ENCODE measurements at regions not wholly inside any gene's neighbourhood (a gene's known extent, or its start where the extent isn't known, plus 50 kb on each side); places are given as distances from the start of the nearest gene placed in this dataset.

DNA sequence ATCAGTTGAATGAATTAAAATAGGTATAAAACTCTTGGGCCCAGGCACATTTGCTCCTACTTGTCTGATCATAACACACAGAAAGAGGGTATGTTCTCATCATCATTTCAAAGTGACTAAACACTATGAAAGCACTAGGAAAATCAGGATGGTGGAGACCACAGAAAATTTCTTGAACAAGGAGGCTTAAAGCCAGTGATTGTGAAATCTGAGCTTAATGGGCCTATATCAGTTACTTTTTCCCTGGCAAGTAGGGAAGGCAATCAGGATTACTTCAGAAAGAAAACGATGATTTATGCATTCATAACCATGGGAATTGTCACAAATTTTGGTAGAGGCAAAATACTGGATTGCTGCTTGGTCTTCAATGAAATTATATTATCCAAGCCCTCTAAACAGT is 434.4 kb upstream of the CNTN4 start:
- POLR2A ChIA-PET: no interaction called here
- Mint-ChIP-seq H3K36me3 (no peaks in the 10 kb centered on the region), H3K27ac (no peak overlapping the region), H3K9me3 (peaks cover 5% of the 10 kb centered on the region), H3K4me3 (no peak overlapping the region), H3K27me3 (no peaks in the 10 kb centered on the region), H3K4me1 (no peaks in the 10 kb centered on the region)
- ATAC-seq (ENCODE audit: low read depth) (no peak), DNase-seq (no peak)

DNA sequence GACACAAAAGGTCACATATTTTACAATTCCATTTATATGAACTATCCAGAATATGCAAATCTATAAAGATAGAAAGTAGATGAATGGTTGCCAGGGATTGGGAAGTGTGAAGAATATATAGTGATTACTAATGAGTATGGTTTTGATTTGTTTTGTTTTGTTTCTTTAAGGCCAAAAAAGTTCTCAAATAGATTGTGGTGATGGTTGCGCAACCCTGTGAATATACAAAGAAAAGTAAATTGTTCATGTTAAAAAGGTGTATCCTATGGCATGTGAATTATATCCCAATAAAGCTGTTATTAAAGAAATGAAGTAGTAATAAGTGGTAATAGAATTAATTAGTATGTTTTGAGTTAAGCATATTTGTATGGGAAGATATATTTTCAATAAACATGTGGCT is 431.8 kb upstream of the CNTN4 start:
- Mint-ChIP-seq H3K4me3 (no peak overlapping the region), H3K36me3 (no peaks in the 10 kb centered on the region), H3K27ac (no peak overlapping the region), H3K4me1 (no peaks in the 10 kb centered on the region), H3K9me3 (peaks cover 5% of the 10 kb centered on the region), H3K27me3 (no peaks in the 10 kb centered on the region)
- POLR2A ChIA-PET: no interaction called here
- ATAC-seq (ENCODE audit: low read depth): no peak
- no peak for DNase-seq

DNA sequence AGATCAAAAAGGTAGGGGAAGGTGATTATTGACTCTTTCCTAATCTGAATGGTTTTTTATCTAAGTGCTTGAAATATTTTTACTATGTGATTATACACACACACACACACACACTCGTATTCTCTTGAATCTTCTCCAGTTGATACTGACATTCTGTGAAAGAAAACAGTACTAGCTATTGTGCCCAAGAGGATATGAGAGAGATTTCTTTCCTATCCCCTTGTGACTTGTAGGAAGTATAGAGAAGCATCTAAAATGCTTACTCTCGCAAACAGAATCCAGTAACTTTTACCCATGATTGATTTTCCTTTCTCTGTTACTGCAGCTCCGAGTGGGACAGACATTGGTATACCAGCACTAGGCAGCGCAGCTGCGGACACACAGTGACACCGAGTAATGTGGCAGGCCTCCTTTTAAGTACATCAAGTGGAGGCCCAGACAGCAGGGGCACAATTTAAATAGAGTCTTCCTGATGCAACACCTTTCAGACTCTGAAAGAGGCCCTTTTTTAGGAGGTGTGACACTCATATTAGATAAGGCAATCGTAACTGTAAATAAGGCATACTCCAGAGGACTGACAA is 421.0 kb upstream of the CNTN4 start:
- DNase-seq: no peak
- ATAC-seq (ENCODE audit: low read depth): no peak
- POLR2A ChIA-PET: no interaction called here
- H3K36me3 Mint-ChIP-seq: no peaks in the 10 kb centered on the region
- peaks cover 8% of the 10 kb centered on the region for H3K9me3 Mint-ChIP-seq
- no peak overlapping the region for H3K4me3 Mint-ChIP-seq
- no peak overlapping the region for H3K27ac Mint-ChIP-seq
- no peaks in the 10 kb centered on the region for H3K4me1 Mint-ChIP-seq
- H3K27me3 Mint-ChIP-seq: no peaks in the 10 kb centered on the region

DNA sequence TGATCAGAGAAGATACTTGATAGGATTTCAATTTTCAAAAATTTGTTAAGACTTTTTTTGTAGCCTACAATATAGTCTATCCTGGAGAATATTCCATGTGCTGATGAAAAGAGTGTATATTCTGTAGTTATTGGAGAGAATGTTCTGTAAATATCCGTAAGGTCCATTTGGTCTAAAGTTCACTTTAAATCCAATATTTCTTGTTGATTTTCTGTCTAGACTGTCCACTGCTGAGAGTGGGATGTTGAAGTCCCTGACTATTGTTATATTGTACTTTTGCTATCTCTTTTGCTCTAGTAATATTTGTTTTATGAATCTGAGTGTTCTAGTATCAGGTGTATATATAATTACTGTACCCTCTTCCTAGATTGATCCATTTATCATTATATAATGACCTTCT is 406.2 kb upstream of the CNTN4 start:
- Mint-ChIP-seq H3K4me3 (no peak overlapping the region), H3K27me3 (peaks cover 4% of the 10 kb centered on the region), H3K9me3 (peaks cover 6% of the 10 kb centered on the region), H3K27ac (no peak overlapping the region), H3K36me3 (no peaks in the 10 kb centered on the region), H3K4me1 (no peaks in the 10 kb centered on the region)
- ATAC-seq (ENCODE audit: low read depth) (no peak), DNase-seq (no peak)
- POLR2A ChIA-PET: no interaction called here

DNA sequence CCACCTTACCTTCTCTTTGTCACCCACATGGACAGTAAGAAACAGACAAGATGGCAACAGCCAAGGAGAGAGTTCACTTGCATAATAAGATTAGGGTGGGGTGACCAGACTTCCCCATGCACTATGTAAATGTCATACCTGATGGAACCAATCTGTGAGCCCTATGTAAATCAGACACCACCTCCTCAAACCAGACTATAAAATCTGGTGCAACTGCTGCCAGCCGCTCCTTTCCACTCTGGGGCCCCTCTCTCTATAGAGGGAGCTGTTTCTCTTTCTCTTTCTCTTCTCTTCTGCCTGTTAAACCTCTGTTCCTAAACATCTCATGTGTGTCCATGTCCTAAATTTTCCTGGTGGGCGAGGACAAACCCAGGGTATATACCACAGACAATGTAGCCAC is 405.5 kb upstream of the CNTN4 start:
- no peak overlapping the region for H3K27ac Mint-ChIP-seq
- H3K4me3 Mint-ChIP-seq: no peak overlapping the region
- no peak for DNase-seq
- no peak for ATAC-seq (ENCODE audit: low read depth)
- H3K9me3 Mint-ChIP-seq: peaks cover 6% of the 10 kb centered on the region
- peaks cover 4% of the 10 kb centered on the region for H3K27me3 Mint-ChIP-seq
- no peaks in the 10 kb centered on the region for H3K36me3 Mint-ChIP-seq
- POLR2A ChIA-PET: no interaction called here
- H3K4me1 Mint-ChIP-seq: no peaks in the 10 kb centered on the region

DNA sequence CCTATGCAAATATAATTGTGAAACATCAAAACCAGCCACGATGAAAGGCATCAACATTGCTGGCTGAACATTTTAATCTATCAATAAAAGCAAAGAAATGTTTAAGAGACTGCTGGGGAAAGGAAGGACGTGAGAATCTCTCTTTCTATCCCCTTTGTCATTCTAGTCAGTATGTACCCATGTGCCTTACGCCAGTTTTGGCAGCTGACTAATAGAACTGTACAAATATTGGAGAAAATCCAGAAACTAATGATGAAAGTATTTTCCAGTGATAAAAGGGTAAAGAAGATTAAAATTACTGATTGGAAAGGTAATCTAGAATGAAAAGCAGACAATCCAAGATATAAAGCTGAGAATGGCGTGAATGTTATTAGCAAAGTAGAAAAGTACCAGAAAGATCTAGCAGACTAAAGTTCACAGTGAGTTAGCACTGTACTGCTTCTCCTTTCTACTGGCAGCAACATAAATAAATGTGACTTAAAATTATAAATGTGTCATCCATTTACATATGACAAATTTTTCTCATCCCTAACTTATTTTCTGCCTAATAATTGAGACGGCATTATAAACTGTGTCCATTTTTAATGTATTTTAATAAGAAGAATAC is 401.9 kb upstream of the CNTN4 start:
- no peak for DNase-seq
- Mint-ChIP-seq H3K4me1 (no peaks in the 10 kb centered on the region), H3K9me3 (no peaks in the 10 kb centered on the region), H3K27ac (no peak overlapping the region), H3K36me3 (no peaks in the 10 kb centered on the region), H3K4me3 (no peak overlapping the region), H3K27me3 (peaks cover 4% of the 10 kb centered on the region)
- ATAC-seq (ENCODE audit: low read depth): no peak
- POLR2A ChIA-PET: no interaction called here

DNA sequence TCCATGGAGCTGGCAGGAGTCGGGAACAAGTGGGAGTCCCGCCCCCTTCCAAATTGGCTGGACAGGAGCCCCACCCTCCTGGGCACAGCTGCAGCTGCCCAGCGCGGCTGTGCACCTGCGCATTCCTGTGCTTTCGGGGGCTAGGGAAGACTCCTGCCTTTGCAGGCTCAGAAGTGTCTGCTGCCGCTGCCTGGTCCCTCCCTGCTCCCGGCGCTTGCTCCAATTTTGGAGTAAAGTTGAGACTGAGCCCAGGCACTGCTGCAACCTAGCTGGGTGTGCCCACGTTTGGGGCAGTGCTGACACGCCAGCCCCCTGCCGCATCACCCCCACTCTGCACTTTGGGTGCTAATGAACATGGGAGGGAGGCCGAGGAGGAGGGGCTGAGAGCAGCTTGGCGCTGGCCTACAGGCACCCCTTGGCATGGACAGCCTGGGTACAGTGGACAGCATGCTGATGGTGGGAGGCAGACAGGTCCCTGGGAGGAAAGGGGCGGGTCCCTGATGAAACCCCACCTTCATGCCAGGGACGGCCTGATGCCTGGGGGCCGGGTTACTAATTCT is 399.2 kb upstream of the CNTN4 start:
- H3K9me3 Mint-ChIP-seq: no peaks in the 10 kb centered on the region
- H3K4me3 Mint-ChIP-seq: no peak overlapping the region
- H3K27ac Mint-ChIP-seq: no peak overlapping the region
- no peaks in the 10 kb centered on the region for H3K4me1 Mint-ChIP-seq
- no peaks in the 10 kb centered on the region for H3K36me3 Mint-ChIP-seq
- POLR2A ChIA-PET: no interaction called here
- ATAC-seq (ENCODE audit: low read depth) (no peak), DNase-seq (no peak)
- peaks cover 4% of the 10 kb centered on the region for H3K27me3 Mint-ChIP-seq

DNA sequence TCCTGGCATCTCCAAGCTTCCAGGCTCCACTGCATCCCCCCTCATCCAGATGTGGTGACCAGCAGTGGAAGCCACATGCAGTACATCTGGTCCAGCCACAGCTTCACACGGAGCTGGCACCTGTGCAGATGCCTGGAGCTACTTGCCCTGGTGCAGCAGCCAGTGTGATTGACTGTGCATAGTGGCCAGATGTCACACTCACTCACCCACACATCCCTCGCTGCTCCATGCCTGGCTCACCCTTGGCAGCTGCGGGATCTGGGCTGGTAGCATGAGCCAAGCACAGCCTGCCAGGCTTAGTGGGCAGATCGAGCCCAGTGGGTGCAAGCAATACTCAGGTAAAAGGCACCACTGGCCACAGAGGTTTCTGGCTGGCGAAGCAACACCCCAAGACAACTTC is 398.0 kb upstream of the CNTN4 start:
- no peaks in the 10 kb centered on the region for H3K27me3 Mint-ChIP-seq
- POLR2A ChIA-PET: no interaction called here
- H3K36me3 Mint-ChIP-seq: no peaks in the 10 kb centered on the region
- H3K4me1 Mint-ChIP-seq: no peaks in the 10 kb centered on the region
- no peak overlapping the region for H3K27ac Mint-ChIP-seq
- H3K4me3 Mint-ChIP-seq: no peak overlapping the region
- no peak for ATAC-seq (ENCODE audit: low read depth)
- no peak for DNase-seq
- H3K9me3 Mint-ChIP-seq: no peaks in the 10 kb centered on the region

DNA sequence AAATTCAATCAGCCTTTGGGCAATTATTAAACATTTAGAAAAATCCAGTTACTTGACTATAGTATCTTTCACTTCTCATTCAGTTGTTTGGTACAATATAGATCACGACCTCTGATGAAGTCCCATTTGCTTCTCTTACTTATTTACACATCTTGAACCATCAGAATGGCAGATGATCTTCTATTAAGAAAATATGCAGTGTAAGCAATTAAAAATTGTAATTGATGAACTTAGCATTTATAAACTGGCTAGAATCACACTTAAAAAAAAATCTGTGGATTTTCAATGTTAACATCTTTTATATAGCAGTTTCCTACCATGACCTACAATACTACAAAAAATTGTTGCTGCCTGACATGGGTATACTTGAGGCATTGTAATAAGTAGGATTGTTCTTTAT is 395.5 kb upstream of the CNTN4 start:
- no peak overlapping the region for H3K27ac Mint-ChIP-seq
- H3K27me3 Mint-ChIP-seq: no peaks in the 10 kb centered on the region
- DNase-seq: no peak
- H3K9me3 Mint-ChIP-seq: peaks cover 6% of the 10 kb centered on the region
- no peak overlapping the region for H3K4me3 Mint-ChIP-seq
- no peaks in the 10 kb centered on the region for H3K4me1 Mint-ChIP-seq
- no peaks in the 10 kb centered on the region for H3K36me3 Mint-ChIP-seq
- POLR2A ChIA-PET: no interaction called here
- ATAC-seq (ENCODE audit: low read depth): no peak

DNA sequence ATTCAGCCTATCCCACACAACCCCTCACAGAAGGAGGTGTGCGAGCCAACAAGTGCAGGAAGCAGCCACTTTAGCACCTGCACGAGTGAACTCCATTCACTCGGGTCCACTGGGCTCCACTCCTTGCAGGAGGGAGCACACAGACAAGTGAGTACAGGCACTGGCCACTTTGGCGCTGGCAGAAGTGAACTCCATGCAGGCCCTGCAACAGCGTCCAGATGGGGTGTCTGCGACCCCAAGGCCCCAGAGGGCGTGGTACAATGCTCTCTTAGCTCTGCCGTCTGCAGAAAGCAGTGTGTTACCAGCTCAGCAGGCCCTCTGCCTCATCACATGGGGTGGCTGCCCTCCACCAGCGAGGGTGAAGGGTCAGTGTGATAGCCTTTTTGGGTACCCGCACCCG is 388.0 kb upstream of the CNTN4 start:
- Mint-ChIP-seq H3K27me3 (no peaks in the 10 kb centered on the region), H3K4me3 (no peak overlapping the region), H3K4me1 (no peaks in the 10 kb centered on the region), H3K9me3 (peaks cover 8% of the 10 kb centered on the region), H3K27ac (no peak overlapping the region), H3K36me3 (no peaks in the 10 kb centered on the region)
- POLR2A ChIA-PET: no interaction called here
- no peak for DNase-seq
- no peak for ATAC-seq (ENCODE audit: low read depth)

DNA sequence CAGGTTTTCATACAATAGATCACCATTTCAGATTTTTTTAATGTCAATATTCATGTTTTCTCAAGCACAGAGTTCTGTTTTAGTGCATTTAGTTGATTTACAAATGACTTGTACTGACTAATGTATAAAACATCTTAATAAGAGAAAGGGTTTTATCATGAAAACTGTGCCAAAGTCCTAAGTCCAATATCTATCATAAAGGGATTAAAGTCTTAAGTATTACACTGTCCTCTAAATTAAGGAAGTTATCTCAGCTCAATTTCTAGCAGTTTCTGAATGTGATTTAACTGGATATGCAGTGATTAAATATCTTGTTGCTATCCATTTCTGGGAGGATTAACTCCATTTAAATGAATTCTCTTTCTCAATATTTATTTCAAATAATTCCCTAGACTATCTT is 381.1 kb upstream of the CNTN4 start:
- no peak for ATAC-seq (ENCODE audit: low read depth)
- Mint-ChIP-seq H3K4me3 (no peak overlapping the region), H3K9me3 (peaks cover 2% of the 10 kb centered on the region), H3K27me3 (no peaks in the 10 kb centered on the region), H3K27ac (no peak overlapping the region), H3K36me3 (no peaks in the 10 kb centered on the region), H3K4me1 (no peaks in the 10 kb centered on the region)
- POLR2A ChIA-PET: no interaction called here
- DNase-seq: no peak

DNA sequence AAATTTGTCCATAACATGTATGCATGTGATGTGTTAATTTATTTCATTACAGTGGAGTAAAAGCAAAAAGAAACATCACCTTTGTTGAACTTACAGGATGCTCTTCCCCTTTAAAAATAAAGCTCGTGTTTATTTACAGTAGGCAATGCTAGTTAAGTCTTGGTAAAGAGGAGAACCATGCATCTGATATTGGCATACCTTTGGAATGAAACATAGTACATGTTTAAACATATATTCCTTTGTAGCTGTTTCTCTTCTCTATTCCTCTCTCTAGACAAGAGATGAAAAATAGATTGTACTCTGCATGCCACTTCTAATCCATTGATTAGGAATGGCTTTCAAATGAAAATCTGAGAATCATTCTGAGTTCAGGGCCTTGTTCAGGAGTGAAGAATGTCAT is 374.9 kb upstream of the CNTN4 start:
- H3K36me3 Mint-ChIP-seq: no peaks in the 10 kb centered on the region
- ATAC-seq (ENCODE audit: low read depth) (no peak), DNase-seq (no peak)
- POLR2A ChIA-PET: no interaction called here
- H3K4me3 Mint-ChIP-seq: no peak overlapping the region
- H3K27me3 Mint-ChIP-seq: no peaks in the 10 kb centered on the region
- H3K4me1 Mint-ChIP-seq: no peaks in the 10 kb centered on the region
- H3K9me3 Mint-ChIP-seq: peaks cover 2% of the 10 kb centered on the region
- no peak overlapping the region for H3K27ac Mint-ChIP-seq

DNA sequence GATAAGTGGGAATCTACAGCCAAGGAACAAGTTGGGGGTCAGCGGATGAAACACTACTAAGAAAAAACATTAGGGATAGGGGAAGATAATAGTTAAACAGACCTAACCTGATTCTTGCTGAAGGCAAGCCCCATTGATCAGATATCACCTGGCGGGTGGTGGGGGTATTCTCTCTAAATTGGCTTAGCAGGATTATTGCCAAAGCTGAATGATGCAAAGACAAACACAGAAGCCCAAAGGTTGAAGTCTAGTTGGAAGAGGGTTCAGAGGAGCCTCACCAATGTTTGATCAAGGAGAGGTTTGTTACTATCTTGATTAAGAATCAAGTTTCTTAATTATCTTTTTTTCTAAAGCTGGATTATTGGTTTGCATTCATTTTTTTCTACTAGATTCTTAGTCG is 371.9 kb upstream of the CNTN4 start:
- H3K27ac Mint-ChIP-seq: no peak overlapping the region
- no peak for ATAC-seq (ENCODE audit: low read depth)
- H3K36me3 Mint-ChIP-seq: no peaks in the 10 kb centered on the region
- no peaks in the 10 kb centered on the region for H3K27me3 Mint-ChIP-seq
- no peak for DNase-seq
- POLR2A ChIA-PET: no interaction called here
- H3K4me3 Mint-ChIP-seq: no peak overlapping the region
- no peaks in the 10 kb centered on the region for H3K4me1 Mint-ChIP-seq
- H3K9me3 Mint-ChIP-seq: peaks cover 4% of the 10 kb centered on the region

DNA sequence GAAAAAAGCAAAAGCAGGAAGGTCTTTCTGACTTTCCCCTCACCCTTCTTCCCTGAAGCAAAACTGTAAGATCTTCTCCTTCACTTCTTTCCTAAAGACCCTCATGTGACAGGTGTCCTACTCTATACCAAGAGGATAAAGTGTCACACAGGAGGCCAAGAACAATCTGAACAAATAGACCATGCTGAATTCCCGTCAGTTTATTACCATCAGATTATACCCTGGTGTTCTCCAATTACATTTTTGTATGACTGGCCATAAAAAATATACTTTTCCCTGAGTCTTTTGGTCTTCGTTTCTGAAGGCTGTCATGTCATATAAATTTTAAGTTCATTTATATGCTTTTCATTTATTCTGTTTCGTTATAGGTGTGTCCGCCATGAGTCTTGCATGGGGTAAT is 371.4 kb upstream of the CNTN4 start:
- no peaks in the 10 kb centered on the region for H3K36me3 Mint-ChIP-seq
- peaks cover 6% of the 10 kb centered on the region for H3K9me3 Mint-ChIP-seq
- H3K27me3 Mint-ChIP-seq: no peaks in the 10 kb centered on the region
- POLR2A ChIA-PET: no interaction called here
- H3K27ac Mint-ChIP-seq: no peak overlapping the region
- DNase-seq (no peak), ATAC-seq (ENCODE audit: low read depth) (no peak)
- no peaks in the 10 kb centered on the region for H3K4me1 Mint-ChIP-seq
- no peak overlapping the region for H3K4me3 Mint-ChIP-seq

DNA sequence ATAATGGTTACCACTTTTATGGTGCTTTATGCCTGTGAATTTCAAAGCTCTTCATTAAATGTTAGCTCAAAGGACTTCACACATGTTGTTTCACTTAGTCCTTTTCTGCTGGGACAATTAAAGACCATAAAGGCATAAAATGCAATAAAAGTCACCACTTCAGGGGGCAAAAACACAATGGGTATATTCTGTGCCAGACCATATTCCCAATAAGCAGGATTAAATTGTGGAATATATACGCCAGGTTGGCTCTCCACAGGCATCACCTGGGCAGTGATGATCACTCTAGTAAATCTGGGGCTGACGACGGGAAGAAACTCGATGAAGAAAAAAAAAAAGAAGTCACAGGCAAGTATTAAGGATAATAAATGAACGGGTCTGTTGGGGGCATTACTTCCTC is 370.2 kb upstream of the CNTN4 start:
- Mint-ChIP-seq H3K4me1 (no peaks in the 10 kb centered on the region), H3K4me3 (no peak overlapping the region), H3K27ac (no peak overlapping the region), H3K27me3 (no peaks in the 10 kb centered on the region), H3K9me3 (peaks cover 6% of the 10 kb centered on the region), H3K36me3 (no peaks in the 10 kb centered on the region)
- DNase-seq (no peak), ATAC-seq (ENCODE audit: low read depth) (no peak)
- POLR2A ChIA-PET: no interaction called here

All from activated naive CD8-positive, alpha-beta T cell treated with anti-CD3 and anti-CD28 coated beads, Interleukin-2, amount 10 ng/mL, durations not matched to agents 7 days and 5 days (primary cell).